Transverse colon (tissue), 4 donors: ENCODE measurements at regions not wholly inside any gene's neighbourhood (a gene's known extent, or its start where the extent isn't known, plus 50 kb on each side); places are given as distances from the start of the nearest gene placed in this dataset.

Source experiments
- POLR2A ChIP-seq: fragments of 450-650 bp; IDR thresholded peaks from one replicate; pipeline ENCODE4 v1.6.1; 2016; ENCODE audit warnings: antibody characterized with exemption, mild to moderate bottlenecking, moderate library complexity
- POLR2AphosphoS5 ChIP-seq, 3 donors: sonication (generic); formaldehyde crosslinking; IDR thresholded peaks; one replicate each; pipeline ENCODE4 v1.6.1; 2016; ENCODE audit warnings: antibody characterized with exemption in 3 of 3
- TF ChIP-seq, protein P1 (sequence below), 5 experiments: fragments of 200-600 bp in 3 of 5; fragments of 450-650 bp in 2 of 5; sonication (generic) in 3 of 5; IDR thresholded peaks; 1 replicate in 2 of 5; 2 replicates in 3 of 5; pipeline ENCODE4 v1.5.1; 2016 to 2017; ENCODE audit warnings: antibody characterized with exemption in 5 of 5, inconsistent platforms in 3 of 5, mild to moderate bottlenecking in 2 of 5, moderate library complexity in 1 of 5

- TF ChIP-seq, protein P1, sequence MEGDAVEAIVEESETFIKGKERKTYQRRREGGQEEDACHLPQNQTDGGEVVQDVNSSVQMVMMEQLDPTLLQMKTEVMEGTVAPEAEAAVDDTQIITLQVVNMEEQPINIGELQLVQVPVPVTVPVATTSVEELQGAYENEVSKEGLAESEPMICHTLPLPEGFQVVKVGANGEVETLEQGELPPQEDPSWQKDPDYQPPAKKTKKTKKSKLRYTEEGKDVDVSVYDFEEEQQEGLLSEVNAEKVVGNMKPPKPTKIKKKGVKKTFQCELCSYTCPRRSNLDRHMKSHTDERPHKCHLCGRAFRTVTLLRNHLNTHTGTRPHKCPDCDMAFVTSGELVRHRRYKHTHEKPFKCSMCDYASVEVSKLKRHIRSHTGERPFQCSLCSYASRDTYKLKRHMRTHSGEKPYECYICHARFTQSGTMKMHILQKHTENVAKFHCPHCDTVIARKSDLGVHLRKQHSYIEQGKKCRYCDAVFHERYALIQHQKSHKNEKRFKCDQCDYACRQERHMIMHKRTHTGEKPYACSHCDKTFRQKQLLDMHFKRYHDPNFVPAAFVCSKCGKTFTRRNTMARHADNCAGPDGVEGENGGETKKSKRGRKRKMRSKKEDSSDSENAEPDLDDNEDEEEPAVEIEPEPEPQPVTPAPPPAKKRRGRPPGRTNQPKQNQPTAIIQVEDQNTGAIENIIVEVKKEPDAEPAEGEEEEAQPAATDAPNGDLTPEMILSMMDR (IDR thresholded peaks at IDR 0.05): no peak
- TF ChIP-seq POLR2A (no peak), POLR2AphosphoS5 (IDR thresholded peaks at IDR 0.05) (no peak)
Measured at GRCh38 chr15:91769476-91769875, 84.0 kb upstream of the SLCO3A1 start.
